ENCODE measurements at regions not wholly inside any gene's neighbourhood (a gene's known extent, or its start where the extent isn't known, plus 50 kb on each side); places are given as distances from the start of the nearest gene placed in this dataset.

DNA sequence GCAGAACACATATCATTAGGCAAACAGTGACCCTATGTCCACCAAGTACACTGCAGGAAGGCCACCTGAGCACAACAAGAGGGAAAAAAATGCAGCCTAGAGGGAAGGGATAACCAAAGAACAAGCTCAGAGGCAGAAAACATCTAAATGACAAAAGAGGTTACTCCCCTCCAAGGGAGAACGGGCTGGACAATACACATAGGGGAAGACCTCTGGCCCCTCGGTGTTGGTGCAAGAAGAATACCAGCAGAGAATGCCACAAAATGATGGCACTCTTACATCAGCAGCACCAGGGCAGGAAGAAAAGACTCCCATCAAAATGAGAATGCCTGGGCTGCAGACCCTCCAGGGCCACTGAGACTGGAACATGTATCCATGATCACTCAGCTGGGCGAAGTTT lies 66.6 kb upstream of the OPCML start (continued):
- TF ChIP-seq, protein P1, sequence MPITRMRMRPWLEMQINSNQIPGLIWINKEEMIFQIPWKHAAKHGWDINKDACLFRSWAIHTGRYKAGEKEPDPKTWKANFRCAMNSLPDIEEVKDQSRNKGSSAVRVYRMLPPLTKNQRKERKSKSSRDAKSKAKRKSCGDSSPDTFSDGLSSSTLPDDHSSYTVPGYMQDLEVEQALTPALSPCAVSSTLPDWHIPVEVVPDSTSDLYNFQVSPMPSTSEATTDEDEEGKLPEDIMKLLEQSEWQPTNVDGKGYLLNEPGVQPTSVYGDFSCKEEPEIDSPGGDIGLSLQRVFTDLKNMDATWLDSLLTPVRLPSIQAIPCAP (CRISPR knock-in tag; IDR thresholded peaks at IDR 0.05), result no peak
- no peak for TF ChIP-seq OVOL2 (CRISPR knock-in tag; IDR thresholded peaks at IDR 0.05; ENCODE audit: borderline replicate concordance)
- TF ChIP-seq, protein P2, sequence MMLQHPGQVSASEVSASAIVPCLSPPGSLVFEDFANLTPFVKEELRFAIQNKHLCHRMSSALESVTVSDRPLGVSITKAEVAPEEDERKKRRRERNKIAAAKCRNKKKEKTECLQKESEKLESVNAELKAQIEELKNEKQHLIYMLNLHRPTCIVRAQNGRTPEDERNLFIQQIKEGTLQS (CRISPR knock-in tag; conservative IDR thresholded peaks at IDR 0.05), result no peak
- TF ChIP-seq, protein P3, sequence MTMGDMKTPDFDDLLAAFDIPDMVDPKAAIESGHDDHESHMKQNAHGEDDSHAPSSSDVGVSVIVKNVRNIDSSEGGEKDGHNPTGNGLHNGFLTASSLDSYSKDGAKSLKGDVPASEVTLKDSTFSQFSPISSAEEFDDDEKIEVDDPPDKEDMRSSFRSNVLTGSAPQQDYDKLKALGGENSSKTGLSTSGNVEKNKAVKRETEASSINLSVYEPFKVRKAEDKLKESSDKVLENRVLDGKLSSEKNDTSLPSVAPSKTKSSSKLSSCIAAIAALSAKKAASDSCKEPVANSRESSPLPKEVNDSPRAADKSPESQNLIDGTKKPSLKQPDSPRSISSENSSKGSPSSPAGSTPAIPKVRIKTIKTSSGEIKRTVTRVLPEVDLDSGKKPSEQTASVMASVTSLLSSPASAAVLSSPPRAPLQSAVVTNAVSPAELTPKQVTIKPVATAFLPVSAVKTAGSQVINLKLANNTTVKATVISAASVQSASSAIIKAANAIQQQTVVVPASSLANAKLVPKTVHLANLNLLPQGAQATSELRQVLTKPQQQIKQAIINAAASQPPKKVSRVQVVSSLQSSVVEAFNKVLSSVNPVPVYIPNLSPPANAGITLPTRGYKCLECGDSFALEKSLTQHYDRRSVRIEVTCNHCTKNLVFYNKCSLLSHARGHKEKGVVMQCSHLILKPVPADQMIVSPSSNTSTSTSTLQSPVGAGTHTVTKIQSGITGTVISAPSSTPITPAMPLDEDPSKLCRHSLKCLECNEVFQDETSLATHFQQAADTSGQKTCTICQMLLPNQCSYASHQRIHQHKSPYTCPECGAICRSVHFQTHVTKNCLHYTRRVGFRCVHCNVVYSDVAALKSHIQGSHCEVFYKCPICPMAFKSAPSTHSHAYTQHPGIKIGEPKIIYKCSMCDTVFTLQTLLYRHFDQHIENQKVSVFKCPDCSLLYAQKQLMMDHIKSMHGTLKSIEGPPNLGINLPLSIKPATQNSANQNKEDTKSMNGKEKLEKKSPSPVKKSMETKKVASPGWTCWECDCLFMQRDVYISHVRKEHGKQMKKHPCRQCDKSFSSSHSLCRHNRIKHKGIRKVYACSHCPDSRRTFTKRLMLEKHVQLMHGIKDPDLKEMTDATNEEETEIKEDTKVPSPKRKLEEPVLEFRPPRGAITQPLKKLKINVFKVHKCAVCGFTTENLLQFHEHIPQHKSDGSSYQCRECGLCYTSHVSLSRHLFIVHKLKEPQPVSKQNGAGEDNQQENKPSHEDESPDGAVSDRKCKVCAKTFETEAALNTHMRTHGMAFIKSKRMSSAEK (CRISPR knock-in tag; IDR thresholded peaks at IDR 0.05; ENCODE audit: borderline replicate concordance), result no peak
- TF ChIP-seq, protein P4, sequence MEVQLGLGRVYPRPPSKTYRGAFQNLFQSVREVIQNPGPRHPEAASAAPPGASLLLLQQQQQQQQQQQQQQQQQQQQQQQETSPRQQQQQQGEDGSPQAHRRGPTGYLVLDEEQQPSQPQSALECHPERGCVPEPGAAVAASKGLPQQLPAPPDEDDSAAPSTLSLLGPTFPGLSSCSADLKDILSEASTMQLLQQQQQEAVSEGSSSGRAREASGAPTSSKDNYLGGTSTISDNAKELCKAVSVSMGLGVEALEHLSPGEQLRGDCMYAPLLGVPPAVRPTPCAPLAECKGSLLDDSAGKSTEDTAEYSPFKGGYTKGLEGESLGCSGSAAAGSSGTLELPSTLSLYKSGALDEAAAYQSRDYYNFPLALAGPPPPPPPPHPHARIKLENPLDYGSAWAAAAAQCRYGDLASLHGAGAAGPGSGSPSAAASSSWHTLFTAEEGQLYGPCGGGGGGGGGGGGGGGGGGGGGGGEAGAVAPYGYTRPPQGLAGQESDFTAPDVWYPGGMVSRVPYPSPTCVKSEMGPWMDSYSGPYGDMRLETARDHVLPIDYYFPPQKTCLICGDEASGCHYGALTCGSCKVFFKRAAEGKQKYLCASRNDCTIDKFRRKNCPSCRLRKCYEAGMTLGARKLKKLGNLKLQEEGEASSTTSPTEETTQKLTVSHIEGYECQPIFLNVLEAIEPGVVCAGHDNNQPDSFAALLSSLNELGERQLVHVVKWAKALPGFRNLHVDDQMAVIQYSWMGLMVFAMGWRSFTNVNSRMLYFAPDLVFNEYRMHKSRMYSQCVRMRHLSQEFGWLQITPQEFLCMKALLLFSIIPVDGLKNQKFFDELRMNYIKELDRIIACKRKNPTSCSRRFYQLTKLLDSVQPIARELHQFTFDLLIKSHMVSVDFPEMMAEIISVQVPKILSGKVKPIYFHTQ (CRISPR knock-in tag; IDR thresholded peaks at IDR 0.05), result no peak

DNA sequence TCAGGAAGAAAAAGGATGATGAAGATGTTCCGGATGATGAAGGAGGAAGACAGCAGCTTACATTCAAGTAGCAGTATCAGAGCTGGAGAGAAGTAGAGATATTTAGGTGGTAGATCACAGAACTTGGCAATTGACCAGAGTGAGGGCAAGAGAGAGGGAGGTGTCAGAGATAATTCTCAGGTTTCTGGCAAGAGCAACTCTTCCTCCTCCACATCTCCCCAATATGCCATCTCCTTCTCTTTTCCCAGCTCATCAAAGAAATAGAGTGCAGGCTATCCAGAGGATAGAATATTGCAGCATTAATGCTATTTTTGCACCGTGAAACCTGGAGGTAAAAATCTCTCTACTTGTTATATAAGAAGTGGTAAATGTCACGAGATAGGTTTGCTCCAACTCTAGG lies 64.9 kb upstream of the OPCML start:
- CTCF ChIA-PET, result interaction anchor here (1.5 kb wide), 1 partner anchor 463 kb away, joined by 4 read pairs; no protein-coding TSS in a partner anchor
- no peak overlapping the region for H3K4me3 Mint-ChIP-seq
- TF ChIP-seq ZNF219 (CRISPR knock-in tag; IDR thresholded peaks at IDR 0.05; ENCODE audit: borderline replicate concordance) (no peak), ZNF317 (CRISPR knock-in tag; IDR thresholded peaks at IDR 0.05; ENCODE audit: borderline replicate concordance, low read depth) (no peak), TEAD4 (CRISPR knock-in tag; IDR thresholded peaks at IDR 0.05) (no peak), PRRX2 (CRISPR knock-in tag; IDR thresholded peaks at IDR 0.05) (no peak), TCF7 (CRISPR knock-in tag; IDR thresholded peaks at IDR 0.05; ENCODE audit: low read depth) (no peak), NFATC4 (CRISPR knock-in tag; IDR thresholded peaks at IDR 0.05) (no peak), MXD4 (CRISPR knock-in tag; IDR thresholded peaks at IDR 0.05; ENCODE audit: borderline replicate concordance) (no peak)
- TF ChIP-seq, protein P5, sequence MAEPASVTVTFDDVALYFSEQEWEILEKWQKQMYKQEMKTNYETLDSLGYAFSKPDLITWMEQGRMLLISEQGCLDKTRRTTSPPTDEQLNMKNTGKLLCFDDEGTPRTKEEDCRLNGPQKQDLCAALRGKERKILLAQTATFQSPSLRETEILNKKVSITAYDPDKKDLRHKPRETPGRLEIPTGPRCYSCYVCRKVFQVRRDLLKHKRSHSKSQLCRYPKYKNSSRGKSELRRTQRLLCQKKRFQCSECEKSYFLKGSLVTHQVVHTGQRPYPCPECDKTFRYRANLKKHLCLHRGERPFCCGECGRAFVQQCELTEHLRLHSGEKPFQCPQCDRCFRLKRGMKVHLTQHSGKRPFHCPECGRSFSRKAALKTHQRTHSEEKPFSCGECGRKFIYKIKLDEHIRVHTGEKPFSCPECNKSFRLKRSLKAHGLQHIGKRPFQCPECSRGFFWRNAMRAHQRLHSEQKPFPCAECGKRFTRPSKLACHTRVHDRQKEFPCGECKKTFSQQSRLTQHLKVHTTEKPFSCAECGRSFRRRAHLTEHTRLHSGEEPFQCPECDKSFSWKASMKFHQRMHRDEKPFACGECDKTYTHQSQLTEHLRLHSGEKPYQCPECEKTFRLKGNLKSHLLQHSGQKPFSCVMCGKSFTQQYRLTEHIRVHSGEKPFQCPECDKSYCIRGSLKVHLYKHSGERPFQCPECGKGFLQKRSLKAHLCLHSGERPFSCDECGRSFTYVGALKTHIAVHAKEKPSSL (CRISPR knock-in tag; conservative IDR thresholded peaks at IDR 0.05), result no peak
- TF ChIP-seq, protein P6, sequence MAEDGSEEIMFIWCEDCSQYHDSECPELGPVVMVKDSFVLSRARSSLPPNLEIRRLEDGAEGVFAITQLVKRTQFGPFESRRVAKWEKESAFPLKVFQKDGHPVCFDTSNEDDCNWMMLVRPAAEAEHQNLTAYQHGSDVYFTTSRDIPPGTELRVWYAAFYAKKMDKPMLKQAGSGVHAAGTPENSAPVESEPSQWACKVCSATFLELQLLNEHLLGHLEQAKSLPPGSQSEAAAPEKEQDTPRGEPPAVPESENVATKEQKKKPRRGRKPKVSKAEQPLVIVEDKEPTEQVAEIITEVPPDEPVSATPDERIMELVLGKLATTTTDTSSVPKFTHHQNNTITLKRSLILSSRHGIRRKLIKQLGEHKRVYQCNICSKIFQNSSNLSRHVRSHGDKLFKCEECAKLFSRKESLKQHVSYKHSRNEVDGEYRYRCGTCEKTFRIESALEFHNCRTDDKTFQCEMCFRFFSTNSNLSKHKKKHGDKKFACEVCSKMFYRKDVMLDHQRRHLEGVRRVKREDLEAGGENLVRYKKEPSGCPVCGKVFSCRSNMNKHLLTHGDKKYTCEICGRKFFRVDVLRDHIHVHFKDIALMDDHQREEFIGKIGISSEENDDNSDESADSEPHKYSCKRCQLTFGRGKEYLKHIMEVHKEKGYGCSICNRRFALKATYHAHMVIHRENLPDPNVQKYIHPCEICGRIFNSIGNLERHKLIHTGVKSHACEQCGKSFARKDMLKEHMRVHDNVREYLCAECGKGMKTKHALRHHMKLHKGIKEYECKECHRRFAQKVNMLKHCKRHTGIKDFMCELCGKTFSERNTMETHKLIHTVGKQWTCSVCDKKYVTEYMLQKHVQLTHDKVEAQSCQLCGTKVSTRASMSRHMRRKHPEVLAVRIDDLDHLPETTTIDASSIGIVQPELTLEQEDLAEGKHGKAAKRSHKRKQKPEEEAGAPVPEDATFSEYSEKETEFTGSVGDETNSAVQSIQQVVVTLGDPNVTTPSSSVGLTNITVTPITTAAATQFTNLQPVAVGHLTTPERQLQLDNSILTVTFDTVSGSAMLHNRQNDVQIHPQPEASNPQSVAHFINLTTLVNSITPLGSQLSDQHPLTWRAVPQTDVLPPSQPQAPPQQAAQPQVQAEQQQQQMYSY (CRISPR knock-in tag; IDR thresholded peaks at IDR 0.05), result no peak
- TF ChIP-seq, protein P7, sequence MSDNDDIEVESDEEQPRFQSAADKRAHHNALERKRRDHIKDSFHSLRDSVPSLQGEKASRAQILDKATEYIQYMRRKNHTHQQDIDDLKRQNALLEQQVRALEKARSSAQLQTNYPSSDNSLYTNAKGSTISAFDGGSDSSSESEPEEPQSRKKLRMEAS (CRISPR knock-in tag; IDR thresholded peaks at IDR 0.05), result no peak
- ATAC-seq (no peak), DNase-seq (ENCODE audit: low spot score) (no peak)
- peaks cover 8% of the 10 kb centered on the region for H3K27me3 Mint-ChIP-seq (ENCODE audit: low read depth)
- H3K9me3 Mint-ChIP-seq, result no peaks in the 10 kb centered on the region
- POLR2A ChIA-PET, result interaction anchor here (1.5 kb wide), 2 partner anchors 8 to 13 kb away, joined by 3 to 8 read pairs; no protein-coding TSS in a partner anchor
- H3K36me3 Mint-ChIP-seq, result no peaks in the 10 kb centered on the region
- H3K4me1 Mint-ChIP-seq, result peaks cover 24% of the 10 kb centered on the region
- no peak overlapping the region for H3K27ac Mint-ChIP-seq
